IMR-90 (cell line): ENCODE measurements at regions not wholly inside any gene's neighbourhood (a gene's known extent, or its start where the extent isn't known, plus 50 kb on each side); places are given as distances from the start of the nearest gene placed in this dataset.

ENCODE experiments used
- ATAC-seq: fragments of 200-7000 bp; cut with Tn5 transposase; 2 replicates; pipeline ENCODE4 v1.9.1; 2020; ENCODE audit warnings: low read depth, mild to moderate bottlenecking, moderate library complexity
- BruUV-seq: library from RNA; stranded (reverse); fragments of 400-500 nt; replicated peaks from 2 replicates; lab custom pipeline; 2021; lab: Mats Ljungman, UMichigan
- CTCF ChIA-PET: fragments of 300-600 bp; formaldehyde crosslinking; extraction: SDS; loops from one replicate; lab custom pipeline; 2021; ENCODE audit warnings: antibody characterized with exemption; lab: Yijun Ruan, JAX
- POLR2A ChIA-PET: fragments of 300-600 bp; sonication (Branson Sonifier 250); formaldehyde crosslinking; loops from one replicate; lab custom pipeline; 2022; ENCODE audit warnings: antibody characterized with exemption; ENCODE audit not compliant: unreplicated experiment; lab: Charles Lee
- DNase-seq: peaks from one replicate; pipeline ENCODE4 v3.0.0; 2013
- H2AFZ ChIP-seq: replicated peaks from 2 replicates; pipeline ENCODE3; 2013; ENCODE audit warnings: low read length, mild to moderate bottlenecking; ENCODE audit not compliant: poor library complexity
- H2AK5ac ChIP-seq: 2 replicates; pipeline ENCODE4 v1.6.1; 2013; ENCODE audit warnings: low read depth, low read length, inconsistent platforms
- H2AK9ac ChIP-seq: replicated peaks from 2 replicates; pipeline ENCODE3; 2013; ENCODE audit warnings: mild to moderate bottlenecking, low read depth, low read length, moderate library complexity; ENCODE audit not compliant: poor library complexity
- H2BK120ac ChIP-seq: 2 replicates; pipeline ENCODE4 v1.6.1; 2013; ENCODE audit warnings: low read depth, low read length, inconsistent platforms
- H2BK15ac ChIP-seq: 3 replicates; pipeline ENCODE4 v1.6.1; 2013; ENCODE audit warnings: low read depth, low read length, inconsistent platforms
- H2BK20ac ChIP-seq: 2 replicates; pipeline ENCODE4 v1.6.1; 2013; ENCODE audit warnings: low read depth, mild to moderate bottlenecking, inconsistent platforms, low read length, moderate library complexity
- H2BK5ac ChIP-seq: 2 replicates; pipeline ENCODE4 v1.6.1; 2013; ENCODE audit warnings: mild to moderate bottlenecking, low read depth, low read length, inconsistent platforms; ENCODE audit not compliant: poor library complexity, severe bottlenecking
- H3K14ac ChIP-seq: replicated peaks from 2 replicates; pipeline ENCODE4 v1.6.1; 2013; ENCODE audit warnings: low read depth, low read length, inconsistent platforms
- H3K18ac ChIP-seq: 2 replicates; pipeline ENCODE4 v1.6.1; 2013; ENCODE audit warnings: low read depth, low read length, control low read depth
- H3K23ac ChIP-seq: 2 replicates; pipeline ENCODE4 v1.6.1; 2013; ENCODE audit warnings: low read depth, low read length, inconsistent platforms
- H3K27ac ChIP-seq: 2 replicates; pipeline ENCODE4 v1.5.1; 2013; ENCODE audit warnings: mild to moderate bottlenecking, control low read depth, low read length; ENCODE audit not compliant: insufficient read depth
- H3K27me3 ChIP-seq: 2 replicates; pipeline ENCODE4 v1.6.1; 2013; ENCODE audit warnings: low read length; ENCODE audit not compliant: control insufficient read depth, insufficient read depth
- H3K36me3 ChIP-seq: 2 replicates; pipeline ENCODE4 v1.6.1; 2013; ENCODE audit warnings: low read length, mixed read lengths; ENCODE audit not compliant: control insufficient read depth, insufficient read depth
- H3K4ac ChIP-seq: 2 replicates; pipeline ENCODE4 v1.6.1; 2013; ENCODE audit warnings: low read depth, low read length, inconsistent platforms
- H3K4me1 ChIP-seq: 2 replicates; pipeline ENCODE4 v1.6.1; 2013; ENCODE audit warnings: low read length, mixed read lengths; ENCODE audit not compliant: control insufficient read depth, insufficient read depth
- H3K4me2 ChIP-seq: 2 replicates; pipeline ENCODE4 v1.6.1; 2013; ENCODE audit warnings: low read depth, mild to moderate bottlenecking, control low read depth, low read length, moderate library complexity
- H3K4me3 ChIP-seq: 2 replicates; pipeline ENCODE4 v1.5.1; 2013; ENCODE audit warnings: low read depth, mild to moderate bottlenecking, control low read depth, low read length, moderate library complexity; ENCODE audit not compliant: insufficient read depth
- H3K56ac ChIP-seq: 2 replicates; pipeline ENCODE4 v1.6.1; 2013; ENCODE audit warnings: low read length, inconsistent platforms; ENCODE audit not compliant: insufficient read depth; ENCODE audit errors: extremely low read depth
- H3K79me1 ChIP-seq, 2 experiments: 2 replicates each; pipeline ENCODE4 v1.6.1; 2013; ENCODE audit warnings: low read length in 2 of 2, inconsistent platforms in 1 of 2, low read depth in 1 of 2
- H3K9ac ChIP-seq: 2 replicates; pipeline ENCODE4 v1.6.1; 2013; ENCODE audit warnings: low read depth, low read length, control low read depth
- H3K9me1 ChIP-seq: 2 replicates; pipeline ENCODE4 v1.6.1; 2013; ENCODE audit warnings: low read length, inconsistent platforms; ENCODE audit not compliant: insufficient read depth
- H3K9me3 ChIP-seq: 2 replicates; pipeline ENCODE4 v1.6.1; 2013; ENCODE audit warnings: low read length; ENCODE audit not compliant: control insufficient read depth, insufficient read depth
- H4K20me1 ChIP-seq: 2 replicates; pipeline ENCODE4 v1.6.1; 2013; ENCODE audit warnings: low read length, inconsistent platforms; ENCODE audit not compliant: insufficient read depth
- H4K5ac ChIP-seq: 2 replicates; pipeline ENCODE4 v1.6.1; 2013; ENCODE audit warnings: mild to moderate bottlenecking, low read depth, low read length, control low read depth
- H4K8ac ChIP-seq, 2 experiments: 2 replicates each; pipeline ENCODE4 v1.6.1; 2013; ENCODE audit warnings: low read depth in 2 of 2, low read length in 2 of 2, control low read depth in 1 of 2, inconsistent platforms in 1 of 2
- H4K91ac ChIP-seq: 2 replicates; pipeline ENCODE4 v1.6.1; 2013; ENCODE audit warnings: low read depth, low read length, inconsistent platforms; ENCODE audit not compliant: insufficient read depth
- CHD1 ChIP-seq: IDR thresholded peaks from 2 replicates; pipeline ENCODE4 v1.6.1; 2012; ENCODE audit warnings: low read depth, low read length, improper control_type of control experiment
- ELK1 ChIP-seq: fragments of 150-350 bp; IDR thresholded peaks from 2 replicates; pipeline ENCODE4 v1.6.1; 2016; ENCODE audit warnings: low read depth, mild to moderate bottlenecking, low read length, moderate library complexity, borderline replicate concordance
- FOS ChIP-seq: fragments of 150-350 bp; IDR thresholded peaks from 2 replicates; pipeline ENCODE4 v1.6.1; 2016; ENCODE audit warnings: low read depth, low read length
- POLR2A ChIP-seq: IDR thresholded peaks from 2 replicates; pipeline ENCODE4 v1.6.1; 2012; ENCODE audit warnings: mild to moderate bottlenecking, low read depth, low read length
- RFX5 ChIP-seq: IDR thresholded peaks from 2 replicates; pipeline ENCODE4 v1.8.0; 2012; ENCODE audit warnings: low read depth, mild to moderate bottlenecking, low read length, moderate library complexity
- WGBS, 2 experiments: methylation state at CpG; one replicate each; pipeline versions ENCODE4 v1.1.5 to v1.1.7; 2013; ENCODE audit warnings: missing lambda C conversion rate in 2 of 2; ENCODE audit not compliant: insufficient read length in 1 of 2; ENCODE audit errors: extremely low coverage in 2 of 2; 5-methylcytosine and 5-hydroxymethylcytosine counted together
- dilution Hi-C: fragments of 300-500 bp; cut with HindIII; formaldehyde crosslinking; loops from one replicate; pipeline ENCODE4 v1.14.3; 2018; ENCODE audit warnings: low sequenced_read_pairs; ENCODE audit not compliant: unreplicated experiment
- in situ Hi-C: fragments of 300-500 bp; cut with MboI; formaldehyde crosslinking; loops from 3 replicates; pipeline ENCODE4 v1.14.3; 2019; ENCODE audit warnings: low sequenced_read_pairs, inconsistent platforms, mixed read lengths
- intact Hi-C: fragments of 100-400 bp; cut with micrococcal nuclease; formaldehyde crosslinking; loops from 2 replicates; pipeline ENCODE4 v1.10.0; 2022

GRCh38 chr1:220367833-220368232, 95.6 kb upstream of the RAB3GAP2 start:
- Histone ChIP-seq H4K8ac (no peak overlapping the region), H3K27me3 (no peaks in the 10 kb centered on the region), H3K4me2 (no peak overlapping the region), H2BK15ac (no peak overlapping the region), H3K56ac (no peak overlapping the region), H3K4me1 (peaks cover 2% of the 10 kb centered on the region; the same call in 1 of the 2 replicates), H4K20me1 (no peaks in the 10 kb centered on the region), H4K5ac (no peak overlapping the region), H2AK9ac (no peak overlapping the region), H3K9me1 (no peaks in the 10 kb centered on the region), H4K91ac (no peak overlapping the region), H3K4me3 (no peak overlapping the region), H3K9me3 (no peaks in the 10 kb centered on the region), H3K18ac (no peak overlapping the region), H2BK120ac (no peak overlapping the region), H3K27ac (no peak overlapping the region), H3K79me1 (no peaks in the 10 kb centered on the region), H3K14ac (no peak overlapping the region), H3K4ac (no peak overlapping the region), H2BK5ac (no peak overlapping the region), H3K23ac (no peak overlapping the region), H2BK20ac (no peak overlapping the region), H3K9ac (no peak overlapping the region), H2AFZ (no peak overlapping the region), H2AK5ac (no peak overlapping the region), H3K36me3 (no peaks in the 10 kb centered on the region)
- DNase-seq (no peak), ATAC-seq (no peak)
- WGBS, 2 experiments = no CpG with 5 or more reads among the region's 3 CpGs
- intact Hi-C loops = no loop called here
- ChIA-PET CTCF (no interaction called here), POLR2A (no interaction called here)
- dilution Hi-C loops = no loop called here
- TF ChIP-seq ELK1 (no peak), POLR2A (no peak), RFX5 (no peak), FOS (no peak), CHD1 (no peak)
- in situ Hi-C loops = no loop called here
- no TSS peak for BruUV-seq
